HepG2 (cell line): ENCODE measurements at regions not wholly inside any gene's neighbourhood (a gene's known extent, or its start where the extent isn't known, plus 50 kb on each side); places are given as distances from the start of the nearest gene placed in this dataset.

Experiments
- ATAC-seq: fragments of 200-7000 bp; cut with Tn5 transposase; 3 replicates; pipeline ENCODE4 v1.9.1; 2020; ENCODE audit warnings: mild to moderate bottlenecking, moderate library complexity
- BruUV-seq: library from RNA; stranded (reverse); fragments of 400-500 nt; replicated peaks from 2 replicates; lab custom pipeline; 2021; lab: Mats Ljungman, UMichigan
- CTCF ChIA-PET: fragments of 300-600 bp; formaldehyde crosslinking; extraction: SDS; loops from one replicate; lab custom pipeline; 2021; ENCODE audit warnings: low total read pairs, inconsistent platforms, low intra/inter-chr PET ratio; lab: Yijun Ruan, JAX
- POLR2A ChIA-PET: fragments of 350-600 bp; sonication (Branson Sonifier 250); formaldehyde crosslinking; loops from one replicate; lab custom pipeline; 2020; ENCODE audit warnings: antibody characterized with exemption, inconsistent platforms; lab: Yijun Ruan, JAX
- DNase-seq: peaks from one replicate; pipeline ENCODE4 v3.0.0-alpha.2; 2015; ENCODE audit warnings: low spot score
- FAIRE-seq: peaks from 3 replicates; lab custom pipeline; 2011; peaks lifted over from hg19 to GRCh38; lab: Jason Lieb, UNC
- H2AFZ ChIP-seq: one replicate; pipeline ENCODE4 v1.6.1; 2011; ENCODE audit warnings: low read length, inconsistent platforms
- H3K27ac ChIP-seq: fragments of 300-600 bp; 3 replicates; pipeline ENCODE4 v1.8.0; 2011; ENCODE audit warnings: mixed run types, mild to moderate bottlenecking, mixed read lengths, low read length, inconsistent platforms; ENCODE audit not compliant: insufficient read depth; ENCODE audit errors: extremely low read length
- H3K27me3 ChIP-seq, 2 experiments: fragments of 200-600 bp in 1 of 2; 2 replicates in 1 of 2; 3 replicates in 1 of 2; pipeline versions ENCODE4 v1.6.0 to v1.8.0; 2011; ENCODE audit warnings: low read length in 2 of 2, mild to moderate bottlenecking in 2 of 2, moderate library complexity in 2 of 2, inconsistent platforms in 1 of 2; ENCODE audit not compliant: insufficient read depth in 2 of 2, control insufficient read depth in 1 of 2
- H3K36me3 ChIP-seq, 2 experiments: fragments of 200-600 bp in 1 of 2; replicated peaks in 1 of 2; 2 replicates in 1 of 2; 3 replicates in 1 of 2; pipeline versions ENCODE4 v1.5.1 to v1.8.0; 2011; ENCODE audit warnings: low read length in 2 of 2, inconsistent platforms in 1 of 2; ENCODE audit not compliant: insufficient read depth in 2 of 2, control insufficient read depth in 1 of 2
- H3K4me1 ChIP-seq: 2 replicates; pipeline ENCODE4 v1.5.1; 2012; ENCODE audit warnings: low read length, inconsistent platforms; ENCODE audit not compliant: insufficient read depth
- H3K4me2 ChIP-seq: 2 replicates; pipeline ENCODE4 v1.6.0; 2011; ENCODE audit warnings: low read depth, low read length, inconsistent platforms
- H3K4me3 ChIP-seq, 3 experiments: fragments of 200-600 bp in 1 of 3; sonication (generic), shearing (Covaris generic) in 1 of 3; replicated peaks in 1 of 3; 2 replicates each; pipeline ENCODE4 v1.5.1; 2011 to 2016; ENCODE audit warnings: low read length in 3 of 3, inconsistent platforms in 2 of 3, low read depth in 2 of 3, mild to moderate bottlenecking in 2 of 3, control low read depth in 1 of 3, mixed read lengths in 1 of 3; ENCODE audit not compliant: insufficient read depth in 1 of 3
- H3K79me2 ChIP-seq: one replicate; pipeline ENCODE4 v1.6.1; 2011; ENCODE audit warnings: low read length, inconsistent platforms; ENCODE audit not compliant: insufficient read depth
- H3K9ac ChIP-seq: 2 replicates; pipeline ENCODE4 v1.6.0; 2011; ENCODE audit warnings: mild to moderate bottlenecking, low read depth, low read length, inconsistent platforms; ENCODE audit not compliant: insufficient read depth
- H3K9me3 ChIP-seq: 2 replicates; pipeline ENCODE4 v1.5.1; 2012; ENCODE audit warnings: mild to moderate bottlenecking, low read length
- H4K20me1 ChIP-seq: 2 replicates; pipeline ENCODE4 v1.6.0; 2011; ENCODE audit warnings: inconsistent platforms, mild to moderate bottlenecking, low read length, moderate library complexity; ENCODE audit not compliant: insufficient read depth
- DR1 ChIP-seq: sonication (generic); formaldehyde crosslinking; IDR thresholded peaks from 2 replicates; pipeline ENCODE4 v1.8.0; 2021; ENCODE audit warnings: mild to moderate bottlenecking, missing genetic modification reagents, inconsistent platforms
- THAP9 ChIP-seq: sonication (generic); formaldehyde crosslinking; IDR thresholded peaks from 2 replicates; pipeline ENCODE4; 2020; ENCODE audit warnings: missing genetic modification reagents, mild to moderate bottlenecking, borderline replicate concordance
- ZBTB43 ChIP-seq: sonication (generic); formaldehyde crosslinking; conservative IDR thresholded peaks from 2 replicates; pipeline ENCODE4 v1.4.0; 2020; ENCODE audit warnings: missing genetic modification reagents
- ZNF274 ChIP-seq: sonication (generic); formaldehyde crosslinking; IDR thresholded peaks from 2 replicates; pipeline ENCODE4 v1.5.1; 2020; ENCODE audit warnings: mild to moderate bottlenecking, missing genetic modification reagents
- ZNF580 ChIP-seq: IDR thresholded peaks from 2 replicates; pipeline ENCODE4 v1.6.1; 2016; ENCODE audit warnings: low read depth, borderline replicate concordance
- WGBS: methylation state at CpG from one replicate; pipeline ENCODE4 v1.1.6; 2017; ENCODE audit warnings: low lambda C conversion rate; 5-methylcytosine and 5-hydroxymethylcytosine counted together
- in situ Hi-C: cut with HindIII; loops from 2 replicates; pipeline ENCODE4 v1.10.0; 2017; ENCODE audit warnings: low pct_unique_long_range_greater_than_20kb; ENCODE audit not compliant: extremely low pct_ligation_motif_present
- intact Hi-C: fragments of 100-400 bp; cut with micrococcal nuclease; formaldehyde crosslinking; loops from one replicate; pipeline ENCODE4 v1.10.0; 2022; ENCODE audit not compliant: unreplicated experiment
- TF ChIP-seq, protein P1 (sequence below): sonication (generic); formaldehyde crosslinking; IDR thresholded peaks from 2 replicates; pipeline ENCODE4 v1.5.0; 2020; ENCODE audit warnings: missing genetic modification reagents

DNA sequence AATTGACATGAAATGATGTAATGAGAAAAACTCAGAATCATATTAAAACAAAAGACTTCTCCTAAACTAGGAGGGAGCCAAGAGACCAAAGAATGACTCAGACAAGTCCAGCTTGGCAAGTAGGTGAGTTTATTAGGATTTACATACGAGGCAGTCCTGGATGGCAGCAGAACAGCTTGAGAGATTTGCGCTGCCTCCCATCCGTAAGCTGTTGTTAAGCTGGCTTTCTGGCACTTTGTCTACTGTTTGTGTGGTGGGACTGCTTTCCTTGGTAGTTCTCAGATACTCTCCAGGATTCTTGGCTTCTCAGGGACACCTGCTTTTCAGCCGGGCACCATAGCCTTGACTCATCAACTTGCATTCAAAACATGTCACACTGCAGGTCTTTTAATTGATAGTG, 57.6 kb downstream of the COX7C start:
- CTCF ChIA-PET: no interaction called here
- DNase-seq (no peak), ATAC-seq (no peak), FAIRE-seq (no peak)
- in situ Hi-C loops (no loop called here), intact Hi-C loops (loop anchor here (5.0 to 10.0 kb wide), 3 partner anchors 111 to 337 kb away; no protein-coding TSS in a partner anchor)
- H3K27me3 ChIP-seq: no peaks in the 10 kb centered on the region
- no TSS peak for BruUV-seq
- no peaks in the 10 kb centered on the region for H4K20me1 ChIP-seq
- POLR2A ChIA-PET: no interaction called here
- no peak overlapping the region for H2AFZ ChIP-seq
- H3K36me3 ChIP-seq: no peaks in the 10 kb centered on the region
- WGBS: 4% methylated on average over 3 of the region's 4 CpGs
- no peak overlapping the region for H3K27ac ChIP-seq
- H3K9me3 ChIP-seq: no peaks in the 10 kb centered on the region
- TF ChIP-seq THAP9 (CRISPR knock-in tag) (no peak), ZBTB43 (CRISPR knock-in tag) (no peak), DR1 (CRISPR knock-in tag) (no peak), ZNF274 (no peak), ZNF580 (CRISPR knock-in tag) (no peak)
- TF ChIP-seq, protein P1, sequence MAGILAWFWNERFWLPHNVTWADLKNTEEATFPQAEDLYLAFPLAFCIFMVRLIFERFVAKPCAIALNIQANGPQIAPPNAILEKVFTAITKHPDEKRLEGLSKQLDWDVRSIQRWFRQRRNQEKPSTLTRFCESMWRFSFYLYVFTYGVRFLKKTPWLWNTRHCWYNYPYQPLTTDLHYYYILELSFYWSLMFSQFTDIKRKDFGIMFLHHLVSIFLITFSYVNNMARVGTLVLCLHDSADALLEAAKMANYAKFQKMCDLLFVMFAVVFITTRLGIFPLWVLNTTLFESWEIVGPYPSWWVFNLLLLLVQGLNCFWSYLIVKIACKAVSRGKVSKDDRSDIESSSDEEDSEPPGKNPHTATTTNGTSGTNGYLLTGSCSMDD (CRISPR knock-in tag): no peak
- no peak overlapping the region for H3K4me3 ChIP-seq
- H3K9ac ChIP-seq: no peak overlapping the region
- no peaks in the 10 kb centered on the region for H3K4me1 ChIP-seq
- no peak overlapping the region for H3K4me2 ChIP-seq
- no peaks in the 10 kb centered on the region for H3K79me2 ChIP-seq
